ENCODE measurements at regions not wholly inside any gene's neighbourhood (a gene's known extent, or its start where the extent isn't known, plus 50 kb on each side); places are given as distances from the start of the nearest gene placed in this dataset.
A peak's percentile ranks its signal among the peaks of the same experiment; 100 is the strongest.

- DNase-seq: no peak
These were observed 73.7 kb downstream of the MINAR2 start for GRCh38 chr5:129821477-129822131.

GRCh38 chr5:129830288-129830687 is 74.0 kb upstream of the CHSY3 start:
- DNase-seq: no peak

GRCh38 chr5:129836321-129836720 is 67.9 kb upstream of the CHSY3 start:
- DNase-seq: no peak

GRCh38 chr5:129844764-129845163 is 59.5 kb upstream of the CHSY3 start:
- no peak for DNase-seq

- peak; percentile 40 for DNase-seq
These were observed 51.4 kb upstream of the CHSY3 start for GRCh38 chr5:129852747-129853352.

- no peak for DNase-seq
These were observed 50.7 kb upstream of the CHSY3 start for GRCh38 chr5:129853588-129853987.

All from COR-L47 (cell line).